Neural progenitor cell (in vitro differentiated cells): ENCODE measurements at regions not wholly inside any gene's neighbourhood (a gene's known extent, or its start where the extent isn't known, plus 50 kb on each side); places are given as distances from the start of the nearest gene placed in this dataset.
"Not testable (repeated sequence)": the region's sequence is repeated elsewhere in the genome, so short reads cannot be mapped to it uniquely, and the experiment has no call there.

Experiments used
- EZH2 ChIP-seq: fragments of 200-600 bp; sonication (generic); IDR thresholded peaks from 2 replicates; pipeline ENCODE4 v1.6.1; 2017; ENCODE audit warnings: antibody characterized with exemption, mild to moderate bottlenecking, moderate library complexity
- TF ChIP-seq, protein P1 (sequence below): fragments of 200-600 bp; sonication (generic); IDR thresholded peaks from 2 replicates; pipeline ENCODE4 v1.5.1; 2017; ENCODE audit warnings: antibody characterized with exemption, mild to moderate bottlenecking

DNA sequence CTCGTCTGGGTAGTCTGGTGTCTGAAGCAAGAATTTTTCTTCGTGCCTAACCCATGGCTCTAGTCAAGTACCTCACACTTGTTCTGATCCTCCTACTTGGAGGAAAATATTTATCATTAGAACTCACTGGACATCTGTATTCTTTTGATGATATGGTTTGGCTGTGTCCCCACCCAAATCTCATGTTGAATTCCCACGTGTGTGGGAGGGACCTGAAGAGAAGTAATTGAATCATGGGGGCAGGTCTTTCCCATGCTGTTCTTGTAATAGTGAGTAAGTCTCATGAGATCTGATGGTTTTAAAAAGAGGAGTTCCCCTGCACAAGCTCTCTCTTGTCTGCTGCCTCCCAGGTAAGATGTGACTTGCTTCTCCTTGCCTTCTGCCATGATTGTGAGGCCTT lies 137.7 kb upstream of the TSC22D2 start:
- TF ChIP-seq, protein P1, sequence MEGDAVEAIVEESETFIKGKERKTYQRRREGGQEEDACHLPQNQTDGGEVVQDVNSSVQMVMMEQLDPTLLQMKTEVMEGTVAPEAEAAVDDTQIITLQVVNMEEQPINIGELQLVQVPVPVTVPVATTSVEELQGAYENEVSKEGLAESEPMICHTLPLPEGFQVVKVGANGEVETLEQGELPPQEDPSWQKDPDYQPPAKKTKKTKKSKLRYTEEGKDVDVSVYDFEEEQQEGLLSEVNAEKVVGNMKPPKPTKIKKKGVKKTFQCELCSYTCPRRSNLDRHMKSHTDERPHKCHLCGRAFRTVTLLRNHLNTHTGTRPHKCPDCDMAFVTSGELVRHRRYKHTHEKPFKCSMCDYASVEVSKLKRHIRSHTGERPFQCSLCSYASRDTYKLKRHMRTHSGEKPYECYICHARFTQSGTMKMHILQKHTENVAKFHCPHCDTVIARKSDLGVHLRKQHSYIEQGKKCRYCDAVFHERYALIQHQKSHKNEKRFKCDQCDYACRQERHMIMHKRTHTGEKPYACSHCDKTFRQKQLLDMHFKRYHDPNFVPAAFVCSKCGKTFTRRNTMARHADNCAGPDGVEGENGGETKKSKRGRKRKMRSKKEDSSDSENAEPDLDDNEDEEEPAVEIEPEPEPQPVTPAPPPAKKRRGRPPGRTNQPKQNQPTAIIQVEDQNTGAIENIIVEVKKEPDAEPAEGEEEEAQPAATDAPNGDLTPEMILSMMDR, result not testable (repeated sequence)
- not testable (repeated sequence) for TF ChIP-seq EZH2
